LoVo (cell line): ENCODE measurements at regions not wholly inside any gene's neighbourhood (a gene's known extent, or its start where the extent isn't known, plus 50 kb on each side); places are given as distances from the start of the nearest gene placed in this dataset.
"Not testable (repeated sequence)": the region's sequence is repeated elsewhere in the genome, so short reads cannot be mapped to it uniquely, and the experiment has no call there.

ENCODE experiments used
- DNase-seq: peaks from one replicate; pipeline ENCODE4 v3.0.0-alpha.2; 2016; ENCODE audit warnings: low spot score

- not testable (repeated sequence) for DNase-seq
These were observed 2965.7 kb downstream of the RPIA start for GRCh38 chr2:91657193-91657592.

DNA sequence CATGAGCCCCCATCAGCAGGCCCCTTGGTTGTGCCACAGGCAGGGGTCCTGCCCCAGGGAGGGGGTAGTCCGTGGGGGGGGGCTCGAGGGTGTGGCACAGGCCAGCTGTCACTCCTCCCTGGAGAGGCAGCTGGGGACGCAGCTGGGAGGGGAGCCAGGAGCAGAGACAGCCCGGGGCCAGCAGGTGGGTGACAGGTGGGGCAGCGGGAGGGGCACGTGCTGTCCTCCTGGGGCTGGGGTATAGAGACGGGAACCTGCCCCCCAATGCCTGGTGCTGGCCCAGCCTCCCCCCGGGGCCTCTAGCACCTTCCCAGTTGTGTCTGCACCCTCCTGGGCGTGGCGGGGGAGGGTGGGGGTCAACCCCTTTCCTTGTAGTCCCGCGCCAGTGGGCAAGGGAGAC is 2966.9 kb downstream of the RPIA start:
- DNase-seq, result not testable (repeated sequence)

GRCh38 chr2:91659189-91659916 is 2967.9 kb downstream of the RPIA start:
- not testable (repeated sequence) for DNase-seq

DNA sequence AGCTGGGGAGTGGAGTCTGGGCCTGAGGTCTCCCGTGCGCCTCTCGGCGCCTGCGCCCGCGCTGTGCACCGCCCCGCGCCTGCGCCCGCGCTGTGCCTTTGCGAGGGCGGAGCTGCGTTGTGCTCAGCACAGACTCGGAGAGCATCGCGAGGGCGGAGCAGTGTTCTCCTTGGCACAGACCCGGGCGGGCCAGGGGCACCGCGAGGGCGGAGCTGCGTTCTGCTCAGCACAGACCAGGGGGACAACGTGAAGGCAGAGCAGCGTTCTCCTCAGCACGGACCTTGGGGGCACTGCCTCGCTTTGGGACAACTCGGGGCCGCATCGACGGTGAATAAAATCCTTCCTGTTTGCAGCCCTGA is 2968.4 kb downstream of the RPIA start:
- peak; percentile 8 for DNase-seq

GRCh38 chr2:91667341-91667740 is 2975.9 kb downstream of the RPIA start:
- not testable (repeated sequence) for DNase-seq

GRCh38 chr2:91685541-91685940 is 2994.1 kb downstream of the RPIA start:
- DNase-seq, result not testable (repeated sequence)

DNA sequence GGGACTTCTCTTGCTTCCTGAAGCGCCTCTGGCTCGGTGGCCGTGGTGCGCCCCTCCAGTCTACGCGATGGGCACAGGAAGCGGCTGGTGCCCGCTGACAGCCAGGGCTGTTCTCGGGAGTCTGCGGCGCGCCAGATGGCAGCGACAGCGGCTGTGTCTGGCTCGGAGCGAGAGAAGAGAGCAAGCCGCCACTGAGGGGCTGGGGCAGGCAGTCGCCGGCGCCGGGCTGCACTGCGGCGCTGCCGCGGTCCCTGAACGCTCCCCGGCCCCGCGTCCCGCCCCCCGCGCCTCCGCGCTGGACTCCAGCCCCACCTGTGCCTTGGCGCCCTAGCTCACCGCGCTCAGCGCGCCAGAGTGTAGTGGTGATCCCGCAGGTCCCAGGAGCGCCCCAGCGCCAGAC is 2994.6 kb downstream of the RPIA start:
- DNase-seq, result not testable (repeated sequence)
